Right lobe of liver (tissue), 4 donors: ENCODE measurements at regions not wholly inside any gene's neighbourhood (a gene's known extent, or its start where the extent isn't known, plus 50 kb on each side); places are given as distances from the start of the nearest gene placed in this dataset.

Experiments
- CTCF ChIP-seq, 4 donors: fragments of 200-600 bp in 3 of 4; fragments of 450-650 bp in 1 of 4; IDR thresholded peaks; one replicate each; pipeline versions ENCODE4 v1.5.1 to v1.8.0; 2016 to 2022; ENCODE audit warnings: antibody characterized with exemption in 4 of 4, mild to moderate bottlenecking in 2 of 4
- POLR2A ChIP-seq: fragments of 450-650 bp; IDR thresholded peaks from one replicate; pipeline ENCODE4 v1.6.1; 2017; ENCODE audit warnings: antibody characterized with exemption, mild to moderate bottlenecking
- donor health status: DM: no; HTN: no; CAD: no.
- donor health status: DM: no; HTN: no; CAD: no.
- donor health status: DM: no; HTN: yes; CAD: no.

DNA sequence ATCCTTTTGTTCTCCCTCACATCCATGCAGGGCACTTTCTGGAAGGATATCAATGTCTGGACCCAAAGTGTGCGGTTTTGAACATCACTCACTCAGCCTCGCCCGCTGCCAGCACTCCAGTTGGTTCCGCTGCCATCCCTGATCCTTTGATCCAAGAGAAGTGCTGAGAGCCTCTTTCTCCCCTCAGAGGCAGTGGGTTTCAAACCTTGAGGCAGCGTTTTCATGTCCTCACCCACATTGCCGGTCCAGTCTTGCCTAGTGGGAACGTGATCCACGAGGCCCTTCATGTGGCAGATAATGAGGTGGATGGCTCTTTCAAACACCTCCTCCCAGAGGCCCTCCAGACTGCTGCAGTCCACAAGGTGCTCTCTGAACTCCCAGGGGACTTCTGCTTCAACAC is 122.2 kb downstream of the ACTL8 start:
- TF ChIP-seq CTCF (IDR thresholded peaks at IDR 0.05): no peak
- TF ChIP-seq POLR2A: no peak
